Endothelial cell (in vitro differentiated cells): ENCODE measurements at regions not wholly inside any gene's neighbourhood (a gene's known extent, or its start where the extent isn't known, plus 50 kb on each side); places are given as distances from the start of the nearest gene placed in this dataset.

Source experiments
- DNase-seq: peaks from one replicate; pipeline ENCODE4 v3.0.0; 2021; ENCODE audit warnings: low spot score
- H3K27ac Mint-ChIP-seq: one replicate; pipeline ENCODE4 v1.8.0; 2021; ENCODE audit warnings: mixed read lengths, inconsistent platforms; ENCODE audit not compliant: unreplicated experiment
- H3K27me3 Mint-ChIP-seq: one replicate; pipeline ENCODE4 v1.8.0; 2021; ENCODE audit warnings: mild to moderate bottlenecking, moderate library complexity, mixed read lengths, inconsistent platforms; ENCODE audit not compliant: unreplicated experiment
- H3K36me3 Mint-ChIP-seq: one replicate; pipeline ENCODE4 v1.8.0; 2021; ENCODE audit warnings: mild to moderate bottlenecking, low read depth, mixed read lengths, inconsistent platforms; ENCODE audit not compliant: unreplicated experiment
- H3K4me1 Mint-ChIP-seq: one replicate; pipeline ENCODE4 v1.8.0; 2021; ENCODE audit warnings: mild to moderate bottlenecking, mixed read lengths, inconsistent platforms; ENCODE audit not compliant: unreplicated experiment
- H3K4me3 Mint-ChIP-seq: one replicate; pipeline ENCODE4 v1.8.0; 2021; ENCODE audit warnings: mild to moderate bottlenecking, mixed read lengths, inconsistent platforms; ENCODE audit not compliant: unreplicated experiment
- H3K9me3 Mint-ChIP-seq: one replicate; pipeline ENCODE4 v1.8.0; 2021; ENCODE audit warnings: mixed read lengths, inconsistent platforms; ENCODE audit not compliant: unreplicated experiment
- TF ChIP-seq, protein P1 (sequence below): fragments of 200-600 bp; sonication (generic); IDR thresholded peaks from one replicate; pipeline ENCODE4 v1.5.0; 2021; ENCODE audit warnings: antibody characterized with exemption; ENCODE audit not compliant: unreplicated experiment

DNA sequence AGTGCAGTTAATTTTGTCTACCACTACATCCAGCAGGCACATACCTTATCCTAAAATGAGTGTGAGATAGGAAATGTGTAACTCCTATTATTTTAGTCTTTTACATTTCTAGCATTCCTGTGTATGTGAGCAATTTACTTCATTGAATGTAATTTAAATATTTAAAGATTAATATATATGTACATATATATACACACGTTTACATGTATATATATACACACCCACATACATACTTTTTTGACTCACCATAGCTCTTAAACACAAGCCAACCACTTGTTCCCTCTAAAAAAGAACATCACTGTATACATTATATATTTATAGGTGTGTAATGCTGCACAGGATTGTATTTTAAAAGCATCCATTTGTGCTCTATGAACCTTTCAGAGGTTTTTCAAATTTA, 425.6 kb upstream of the NECTIN3 start:
- Mint-ChIP-seq H3K9me3 (no peaks in the 10 kb centered on the region), H3K4me1 (peaks cover 6% of the 10 kb centered on the region), H3K27ac (no peak overlapping the region), H3K36me3 (no peaks in the 10 kb centered on the region), H3K4me3 (no peak overlapping the region), H3K27me3 (no peaks in the 10 kb centered on the region)
- TF ChIP-seq, protein P1, sequence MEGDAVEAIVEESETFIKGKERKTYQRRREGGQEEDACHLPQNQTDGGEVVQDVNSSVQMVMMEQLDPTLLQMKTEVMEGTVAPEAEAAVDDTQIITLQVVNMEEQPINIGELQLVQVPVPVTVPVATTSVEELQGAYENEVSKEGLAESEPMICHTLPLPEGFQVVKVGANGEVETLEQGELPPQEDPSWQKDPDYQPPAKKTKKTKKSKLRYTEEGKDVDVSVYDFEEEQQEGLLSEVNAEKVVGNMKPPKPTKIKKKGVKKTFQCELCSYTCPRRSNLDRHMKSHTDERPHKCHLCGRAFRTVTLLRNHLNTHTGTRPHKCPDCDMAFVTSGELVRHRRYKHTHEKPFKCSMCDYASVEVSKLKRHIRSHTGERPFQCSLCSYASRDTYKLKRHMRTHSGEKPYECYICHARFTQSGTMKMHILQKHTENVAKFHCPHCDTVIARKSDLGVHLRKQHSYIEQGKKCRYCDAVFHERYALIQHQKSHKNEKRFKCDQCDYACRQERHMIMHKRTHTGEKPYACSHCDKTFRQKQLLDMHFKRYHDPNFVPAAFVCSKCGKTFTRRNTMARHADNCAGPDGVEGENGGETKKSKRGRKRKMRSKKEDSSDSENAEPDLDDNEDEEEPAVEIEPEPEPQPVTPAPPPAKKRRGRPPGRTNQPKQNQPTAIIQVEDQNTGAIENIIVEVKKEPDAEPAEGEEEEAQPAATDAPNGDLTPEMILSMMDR, result no peak
- DNase-seq, result no peak

DNA sequence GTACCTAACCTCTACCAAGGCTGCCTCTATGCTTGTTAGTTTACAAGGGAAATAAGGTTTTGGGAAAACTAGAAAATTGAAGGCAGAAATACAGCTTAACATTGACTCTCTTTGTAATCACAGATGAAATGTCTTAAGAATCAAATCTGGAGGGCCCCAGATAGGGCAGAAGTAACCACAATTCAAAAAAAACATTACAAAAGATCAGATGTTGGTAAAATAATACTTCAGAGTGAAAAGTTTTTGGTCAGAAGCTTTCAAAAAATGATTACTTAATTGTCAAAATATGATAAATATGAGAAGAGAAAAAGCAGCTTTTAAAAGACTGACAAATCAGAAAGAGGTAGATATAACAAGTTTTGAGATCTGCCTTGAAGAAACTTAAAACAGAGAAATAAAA, 425.1 kb upstream of the NECTIN3 start:
- Mint-ChIP-seq H3K9me3 (no peaks in the 10 kb centered on the region), H3K27ac (no peak overlapping the region), H3K36me3 (no peaks in the 10 kb centered on the region), H3K4me3 (no peak overlapping the region), H3K4me1 (peaks cover 7% of the 10 kb centered on the region), H3K27me3 (no peaks in the 10 kb centered on the region)
- TF ChIP-seq, protein P1, result no peak
- DNase-seq, result no peak

- H3K27me3 Mint-ChIP-seq, result no peaks in the 10 kb centered on the region
- no peak overlapping the region for H3K4me3 Mint-ChIP-seq
- TF ChIP-seq, protein P1, result no peak
- H3K9me3 Mint-ChIP-seq, result no peaks in the 10 kb centered on the region
- H3K36me3 Mint-ChIP-seq, result no peaks in the 10 kb centered on the region
- no peak for DNase-seq
- no peak overlapping the region for H3K27ac Mint-ChIP-seq
- H3K4me1 Mint-ChIP-seq, result peaks cover 14% of the 10 kb centered on the region
Observed at GRCh38 chr3:110647586-110647985, 424.0 kb upstream of the NECTIN3 start.

DNA sequence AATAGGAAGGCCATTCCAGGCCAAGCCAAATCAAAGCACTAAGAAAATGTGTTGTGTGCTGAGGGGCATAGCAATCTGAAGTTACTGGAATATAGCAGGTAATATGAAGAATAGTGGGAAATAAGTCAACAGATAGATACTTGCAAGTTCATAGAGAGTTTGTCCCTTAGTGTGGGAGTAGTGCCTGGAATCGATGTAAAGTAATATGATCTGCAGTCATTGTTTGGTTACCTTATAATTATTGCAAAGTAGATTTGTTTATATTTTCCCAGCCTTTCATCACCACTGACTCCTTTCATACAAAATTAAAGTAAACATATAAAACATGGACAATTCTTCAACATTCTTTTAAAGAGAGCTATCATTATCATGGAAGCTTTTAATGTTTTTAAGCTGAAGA, 420.9 kb upstream of the NECTIN3 start:
- no peak overlapping the region for H3K27ac Mint-ChIP-seq
- H3K4me3 Mint-ChIP-seq, result no peak overlapping the region
- TF ChIP-seq, protein P1, result no peak
- no peaks in the 10 kb centered on the region for H3K36me3 Mint-ChIP-seq
- DNase-seq, result no peak
- peaks cover 15% of the 10 kb centered on the region for H3K4me1 Mint-ChIP-seq
- H3K9me3 Mint-ChIP-seq, result no peaks in the 10 kb centered on the region
- no peaks in the 10 kb centered on the region for H3K27me3 Mint-ChIP-seq

DNA sequence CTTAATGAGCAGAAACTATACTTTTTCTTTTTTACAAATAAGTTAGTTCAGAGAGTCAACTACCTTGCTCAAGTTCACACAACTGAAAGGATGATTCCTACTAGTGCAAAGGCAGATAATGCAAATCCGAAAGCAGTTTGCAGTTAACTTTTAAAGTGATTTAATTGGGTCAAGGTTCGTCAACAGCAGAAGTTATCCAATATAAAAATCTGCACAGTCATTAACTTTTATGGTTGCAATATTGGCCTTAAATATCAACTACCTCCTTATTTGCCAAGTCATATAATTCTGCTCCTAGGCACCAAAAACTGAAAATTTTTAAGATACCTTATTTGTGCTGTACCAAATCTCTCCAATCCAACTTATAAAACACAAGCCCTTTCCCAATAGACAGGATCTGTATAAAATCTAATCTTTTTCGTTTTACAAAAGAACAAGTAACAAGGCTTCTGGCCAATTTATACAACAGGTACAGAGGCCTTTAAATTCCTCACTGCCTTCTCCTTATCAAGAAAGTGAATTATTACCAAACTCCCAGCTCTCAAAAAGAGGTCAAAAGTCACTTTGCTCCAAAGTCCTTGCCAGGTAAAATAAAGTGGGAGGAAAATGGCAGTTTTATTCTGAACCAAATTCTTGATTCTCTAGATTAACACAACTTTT, 416.6 kb upstream of the NECTIN3 start:
- DNase-seq, result no peak
- H3K27me3 Mint-ChIP-seq, result no peaks in the 10 kb centered on the region
- TF ChIP-seq, protein P1, result no peak
- H3K4me1 Mint-ChIP-seq, result peaks cover 12% of the 10 kb centered on the region
- H3K36me3 Mint-ChIP-seq, result no peaks in the 10 kb centered on the region
- no peak overlapping the region for H3K27ac Mint-ChIP-seq
- no peak overlapping the region for H3K4me3 Mint-ChIP-seq
- no peaks in the 10 kb centered on the region for H3K9me3 Mint-ChIP-seq
